NT2/D1 (cell line): ENCODE measurements at regions not wholly inside any gene's neighbourhood (a gene's known extent, or its start where the extent isn't known, plus 50 kb on each side); places are given as distances from the start of the nearest gene placed in this dataset.

Experiments used
- DNase-seq: peaks from one replicate; pipeline ENCODE4 v3.0.0-alpha.2; 2011; ENCODE audit warnings: low read depth, low spot score
- H3K27me3 ChIP-seq: 2 replicates; pipeline ENCODE4 v1.6.0; 2011; ENCODE audit warnings: mild to moderate bottlenecking; ENCODE audit not compliant: insufficient read length, insufficient read depth
- H3K36me3 ChIP-seq: 2 replicates; pipeline ENCODE4 v1.6.1; 2011; ENCODE audit warnings: mild to moderate bottlenecking, low read length, mixed read lengths; ENCODE audit not compliant: insufficient read depth, insufficient read length
- H3K4me1 ChIP-seq: 2 replicates; pipeline ENCODE4 v1.5.1; 2011; ENCODE audit not compliant: insufficient read depth, insufficient read length
- H3K4me3 ChIP-seq: 2 replicates; pipeline ENCODE4 v1.5.1; 2011; ENCODE audit warnings: low read depth; ENCODE audit not compliant: insufficient read length
- H3K9ac ChIP-seq: 2 replicates; pipeline ENCODE4 v1.6.0; 2011; ENCODE audit warnings: low read depth; ENCODE audit not compliant: insufficient read length
- H3K9me3 ChIP-seq: 2 replicates; pipeline ENCODE4 v1.5.1; 2011; ENCODE audit warnings: mild to moderate bottlenecking, low read length; ENCODE audit not compliant: insufficient read depth
- SUZ12 ChIP-seq: IDR thresholded peaks from 2 replicates; pipeline ENCODE4 v1.6.1; 2011; ENCODE audit not compliant: insufficient read length, insufficient read depth; ENCODE audit errors: extremely low read depth
- YY1 ChIP-seq: IDR thresholded peaks from 2 replicates; pipeline ENCODE4 v1.6.1; 2011; ENCODE audit not compliant: insufficient read length, insufficient read depth
- ZNF274 ChIP-seq: IDR thresholded peaks from 2 replicates; pipeline ENCODE4 v1.6.1; 2011; ENCODE audit warnings: mild to moderate bottlenecking, low read depth, low read length

GRCh38 chr2:228253752-228254151 is 72.3 kb upstream of the SPHKAP start:
- Histone ChIP-seq H3K27me3 (no peaks in the 10 kb centered on the region), H3K9me3 (no peaks in the 10 kb centered on the region), H3K9ac (no peak overlapping the region), H3K4me3 (no peak overlapping the region), H3K4me1 (no peaks in the 10 kb centered on the region), H3K36me3 (no peaks in the 10 kb centered on the region)
- no peak for DNase-seq
- TF ChIP-seq YY1 (no peak), SUZ12 (no peak), ZNF274 (no peak)

- no peaks in the 10 kb centered on the region for H3K4me1 ChIP-seq
- H3K9me3 ChIP-seq: no peaks in the 10 kb centered on the region
- TF ChIP-seq ZNF274 (no peak), SUZ12 (no peak), YY1 (no peak)
- no peak overlapping the region for H3K4me3 ChIP-seq
- no peaks in the 10 kb centered on the region for H3K36me3 ChIP-seq
- DNase-seq: no peak
- no peak overlapping the region for H3K9ac ChIP-seq
- H3K27me3 ChIP-seq: no peaks in the 10 kb centered on the region
Measured at GRCh38 chr2:228247335-228247734, 65.8 kb upstream of the SPHKAP start.

GRCh38 chr2:228245601-228246000 is 64.1 kb upstream of the SPHKAP start:
- DNase-seq: no peak
- TF ChIP-seq SUZ12: no peak
- no peak for TF ChIP-seq ZNF274
- no peak for TF ChIP-seq YY1
- Histone ChIP-seq H3K36me3 (no peaks in the 10 kb centered on the region), H3K4me1 (no peaks in the 10 kb centered on the region), H3K9me3 (no peaks in the 10 kb centered on the region), H3K4me3 (no peak overlapping the region), H3K9ac (no peak overlapping the region), H3K27me3 (no peaks in the 10 kb centered on the region)

GRCh38 chr2:228242591-228242990 is 61.1 kb upstream of the SPHKAP start:
- Histone ChIP-seq H3K9ac (no peak overlapping the region), H3K4me1 (no peaks in the 10 kb centered on the region), H3K27me3 (no peaks in the 10 kb centered on the region), H3K4me3 (no peak overlapping the region), H3K9me3 (no peaks in the 10 kb centered on the region), H3K36me3 (no peaks in the 10 kb centered on the region)
- DNase-seq: no peak
- TF ChIP-seq SUZ12: no peak
- no peak for TF ChIP-seq ZNF274
- no peak for TF ChIP-seq YY1

- H3K36me3 ChIP-seq: no peaks in the 10 kb centered on the region
- no peak for TF ChIP-seq YY1
- TF ChIP-seq ZNF274: no peak
- TF ChIP-seq SUZ12: no peak
- H3K4me3 ChIP-seq: no peak overlapping the region
- H3K9ac ChIP-seq: no peak overlapping the region
- H3K9me3 ChIP-seq: no peaks in the 10 kb centered on the region
- DNase-seq: no peak
- H3K27me3 ChIP-seq: no peaks in the 10 kb centered on the region
- no peaks in the 10 kb centered on the region for H3K4me1 ChIP-seq
Measured at GRCh38 chr2:228239907-228240561, 58.5 kb upstream of the SPHKAP start.

- no peaks in the 10 kb centered on the region for H3K4me1 ChIP-seq
- no peaks in the 10 kb centered on the region for H3K9me3 ChIP-seq
- no peak overlapping the region for H3K9ac ChIP-seq
- TF ChIP-seq SUZ12: no peak
- TF ChIP-seq ZNF274: no peak
- no peak for TF ChIP-seq YY1
- H3K27me3 ChIP-seq: no peaks in the 10 kb centered on the region
- H3K4me3 ChIP-seq: no peak overlapping the region
- H3K36me3 ChIP-seq: no peaks in the 10 kb centered on the region
- no peak for DNase-seq
Measured at GRCh38 chr2:228239207-228239906, 57.9 kb upstream of the SPHKAP start.
